HG03039 (cell line): ENCODE measurements at regions not wholly inside any gene's neighbourhood (a gene's known extent, or its start where the extent isn't known, plus 50 kb on each side); places are given as distances from the start of the nearest gene placed in this dataset.

Experiments used
- ATAC-seq: cut with Tn5 transposase; IDR thresholded peaks from one replicate; pipeline ENCODE4 v1.9.1; 2021; ENCODE audit warnings: mild to moderate bottlenecking, moderate library complexity; ENCODE audit not compliant: unreplicated experiment

DNA sequence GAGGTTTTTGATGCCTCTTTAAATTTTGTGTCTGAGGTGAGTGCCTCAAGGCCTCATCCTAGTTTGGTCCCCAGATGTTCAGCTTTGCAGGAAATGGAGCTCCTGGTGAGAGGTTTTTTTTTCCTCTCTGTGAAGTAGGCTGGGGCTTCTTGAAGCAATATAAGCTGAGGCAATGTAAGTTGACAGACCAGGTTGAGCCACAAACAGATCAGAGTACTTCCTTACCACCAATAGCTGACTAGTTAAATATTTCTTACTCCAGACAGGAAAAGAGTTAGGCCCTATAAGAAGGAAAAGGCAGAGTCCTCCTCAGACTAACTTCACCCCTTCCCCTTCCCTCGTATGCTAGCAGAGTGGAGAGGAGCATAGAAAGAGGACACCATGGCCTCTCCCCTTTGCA is 341.0 kb downstream of the LMO4 start:
- ATAC-seq, result no peak

DNA sequence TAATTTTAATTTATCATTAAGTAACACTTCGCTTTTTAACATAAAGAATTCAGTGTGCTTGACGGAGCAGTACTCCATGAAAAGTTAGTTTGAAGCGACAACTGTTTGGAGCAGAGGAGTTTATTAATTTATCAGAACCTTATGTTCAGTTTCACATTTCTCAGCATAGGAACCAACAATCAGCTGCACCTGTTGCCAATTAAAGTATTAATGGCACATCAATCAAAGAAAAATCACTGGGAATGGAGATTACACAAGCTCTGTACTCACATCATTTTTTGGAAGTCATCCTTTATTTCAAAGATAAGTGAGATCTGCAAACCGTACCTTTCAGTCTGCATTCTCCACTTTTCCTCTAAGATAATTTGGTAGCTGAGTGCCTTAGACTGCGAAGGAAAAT is 344.6 kb downstream of the LMO4 start:
- ATAC-seq, result no peak

DNA sequence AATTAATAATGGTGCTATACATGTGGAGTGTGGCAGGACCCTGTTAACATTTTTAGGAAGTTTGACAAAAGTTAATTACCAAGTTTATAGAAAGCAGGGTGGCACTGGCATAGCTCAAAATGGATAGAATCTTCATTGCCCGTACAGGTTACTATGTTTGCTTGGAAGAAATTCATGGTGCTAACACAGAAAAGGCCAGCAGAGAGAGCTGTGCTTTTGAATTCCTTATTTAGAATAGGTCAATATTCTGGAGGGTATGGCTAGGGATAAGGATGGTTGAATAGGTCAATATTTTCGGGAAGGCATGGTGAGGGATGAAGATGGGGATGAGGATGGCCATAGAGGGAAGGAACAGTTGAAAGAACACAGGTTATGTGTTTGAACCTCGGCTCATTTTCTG is 345.1 kb downstream of the LMO4 start:
- ATAC-seq, result no peak

DNA sequence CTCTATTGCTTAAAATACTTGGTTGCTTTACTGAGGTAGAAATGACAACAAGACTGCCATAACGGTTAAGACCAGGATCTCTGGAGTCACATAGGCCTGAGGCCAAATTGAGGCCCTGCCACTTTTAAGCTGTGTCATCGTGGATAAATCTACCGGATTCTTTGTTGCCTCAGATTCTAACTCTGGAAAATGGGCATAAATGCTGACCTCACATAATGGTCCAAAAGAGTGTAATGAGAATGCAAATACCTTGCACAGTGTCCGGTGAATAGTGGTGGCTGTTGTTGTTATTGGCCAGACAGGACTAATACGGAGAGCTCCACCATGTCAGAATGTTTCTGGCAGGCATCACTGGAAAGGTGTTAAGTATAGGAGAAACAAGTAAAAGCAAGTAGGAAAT is 346.1 kb downstream of the LMO4 start:
- ATAC-seq, result no peak

DNA sequence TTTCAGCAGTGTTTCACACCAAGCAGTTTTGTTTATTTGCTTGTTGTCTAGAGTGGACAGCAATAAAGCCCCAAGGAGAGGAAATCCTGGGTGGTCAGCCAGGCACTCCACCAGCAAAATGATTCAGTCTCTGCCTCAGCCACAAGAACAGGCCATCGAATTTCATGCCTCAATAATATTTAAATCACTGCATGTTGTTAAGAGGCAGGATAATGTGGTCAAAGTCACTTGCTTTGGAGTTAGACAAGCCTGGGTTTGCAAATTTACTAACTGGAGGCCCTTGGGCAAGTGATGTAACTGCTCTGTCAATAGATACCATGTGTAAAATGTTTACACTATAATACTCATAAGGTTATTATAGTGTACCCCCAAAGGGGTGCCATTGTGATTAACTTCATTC is 349.6 kb downstream of the LMO4 start:
- no peak for ATAC-seq

DNA sequence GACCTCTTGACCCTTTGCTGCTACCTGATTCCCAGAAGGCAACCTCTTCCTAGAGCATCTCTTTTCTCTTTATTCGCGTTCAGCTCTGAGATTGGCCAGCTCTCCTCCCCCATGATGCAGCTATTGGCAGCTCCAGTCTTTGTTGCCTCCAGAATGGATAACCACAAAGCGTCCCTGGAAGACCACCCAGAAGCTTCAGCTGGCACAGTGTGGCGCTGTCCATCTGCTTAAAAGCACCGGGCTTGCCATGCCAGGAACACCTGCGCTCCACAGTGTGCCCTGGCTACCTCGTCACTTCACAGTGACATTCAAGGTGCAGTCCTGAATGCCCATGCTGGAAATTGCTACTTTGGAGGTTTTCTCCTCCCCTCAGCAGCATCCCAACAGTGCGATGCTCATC is 353.9 kb downstream of the LMO4 start:
- no peak for ATAC-seq

DNA sequence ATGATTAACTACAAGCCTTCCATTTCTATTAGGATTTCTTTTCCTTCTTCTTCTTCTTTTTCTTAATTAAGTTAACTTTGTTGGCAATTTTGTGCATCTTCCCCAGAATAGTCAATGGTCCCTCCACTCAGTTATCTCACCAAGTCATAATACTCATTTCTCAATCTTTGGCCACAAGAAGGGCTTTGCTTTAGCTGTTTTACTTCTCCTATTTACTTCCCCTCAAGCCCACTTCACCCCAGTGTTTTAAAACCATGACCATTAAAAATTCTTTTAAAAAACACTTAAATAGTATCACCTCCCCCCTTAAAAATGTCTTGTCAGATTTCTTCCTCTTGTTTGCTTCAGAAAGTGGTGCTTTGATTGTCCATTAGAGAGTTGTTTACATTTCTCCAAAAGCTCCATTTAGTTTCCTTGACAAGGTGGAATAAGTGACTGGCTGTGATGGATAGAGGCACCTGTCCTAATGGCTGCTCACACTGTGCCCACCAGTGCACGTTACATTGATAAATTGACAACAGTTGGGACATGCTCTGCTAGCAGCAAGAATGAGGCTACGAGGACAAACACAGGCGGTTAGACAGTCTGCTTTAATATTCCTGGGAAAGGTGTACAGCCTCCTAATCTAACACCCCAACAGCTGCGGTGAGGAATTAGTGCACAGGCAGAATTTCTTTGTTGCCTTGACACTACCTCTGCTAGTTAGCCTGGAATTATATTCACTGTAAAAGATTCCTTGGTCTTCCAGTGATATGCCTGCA is 354.7 kb downstream of the LMO4 start:
- no peak for ATAC-seq

DNA sequence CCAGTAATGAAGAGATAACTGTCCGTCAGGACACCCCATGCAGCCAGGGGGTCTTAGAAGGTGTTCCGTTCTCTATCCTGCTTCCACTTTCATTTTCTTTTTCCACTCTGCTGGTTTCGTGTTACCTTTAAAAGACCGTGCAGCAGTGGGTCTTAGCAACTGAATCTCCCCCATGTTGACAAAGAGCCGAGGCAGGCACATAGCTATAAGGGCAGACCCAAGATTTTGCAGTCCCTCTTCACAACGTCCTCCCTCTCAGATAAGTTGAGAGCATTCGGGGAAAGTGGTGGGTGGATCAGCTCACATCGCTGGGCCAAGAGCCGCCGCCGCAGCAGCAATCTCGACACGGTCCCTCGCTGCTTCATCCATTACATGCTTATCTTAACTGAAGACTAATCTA is 355.5 kb downstream of the LMO4 start:
- ATAC-seq, result no peak

DNA sequence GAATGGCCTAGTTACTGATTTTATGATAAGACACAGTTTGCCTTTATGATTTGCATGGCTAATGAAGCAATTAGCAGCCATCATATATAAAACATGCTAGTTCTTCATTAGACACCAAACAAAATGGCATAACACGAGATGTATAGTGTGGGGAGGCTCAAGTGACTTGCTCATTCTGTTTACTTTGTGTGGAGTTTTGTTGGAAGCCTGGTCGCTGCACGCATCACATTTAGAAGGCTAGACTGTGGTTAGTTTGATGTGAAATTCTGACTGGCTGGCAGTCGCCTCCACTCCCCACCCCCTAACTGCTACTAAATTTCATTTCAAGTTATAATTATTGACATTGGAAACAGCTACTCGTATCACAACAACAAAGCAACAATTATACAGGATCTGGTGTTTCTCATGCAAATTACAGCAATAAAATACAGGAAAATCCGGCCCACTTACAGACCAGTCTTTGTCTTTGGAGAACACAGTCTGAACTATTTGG is 356.1 kb downstream of the LMO4 start:
- no peak for ATAC-seq

DNA sequence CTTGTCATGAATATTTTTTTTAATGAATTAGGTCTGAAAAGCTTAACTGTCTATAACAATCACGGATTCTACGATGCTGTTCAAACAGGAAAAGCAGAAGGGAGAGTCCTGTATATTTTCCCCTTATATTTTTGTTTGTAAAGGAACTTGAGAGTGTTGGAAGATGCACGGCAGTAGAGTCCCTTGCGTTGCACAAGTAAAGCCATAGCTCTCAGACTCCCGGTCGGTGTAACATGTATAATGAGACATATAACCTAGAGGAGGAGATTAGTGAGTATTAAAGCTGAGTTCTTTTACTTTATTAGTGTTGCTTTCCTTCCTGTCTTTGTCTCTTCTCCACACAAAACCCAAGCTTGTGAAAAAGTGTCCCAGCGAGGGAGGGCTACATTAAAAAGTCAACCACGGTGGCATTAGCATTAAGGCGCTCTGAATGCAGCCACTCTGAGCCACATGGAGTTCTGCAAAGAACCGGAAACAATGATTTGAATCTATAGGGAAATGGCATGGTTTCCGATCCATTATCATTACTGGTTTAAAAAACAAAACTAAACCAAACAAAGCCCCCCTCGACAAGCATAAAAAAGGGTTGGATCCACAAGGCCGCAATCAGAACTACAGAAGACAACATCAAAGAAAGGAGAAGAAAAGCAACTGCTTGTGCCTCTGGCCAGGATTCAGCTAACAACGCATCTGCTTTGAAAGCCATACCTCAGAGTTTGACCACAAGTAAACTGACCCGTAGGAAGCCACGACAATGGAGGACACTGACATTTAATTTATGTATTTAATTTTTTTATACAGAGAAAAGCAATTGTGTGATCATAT is 356.8 kb downstream of the LMO4 start:
- ATAC-seq, result no peak

DNA sequence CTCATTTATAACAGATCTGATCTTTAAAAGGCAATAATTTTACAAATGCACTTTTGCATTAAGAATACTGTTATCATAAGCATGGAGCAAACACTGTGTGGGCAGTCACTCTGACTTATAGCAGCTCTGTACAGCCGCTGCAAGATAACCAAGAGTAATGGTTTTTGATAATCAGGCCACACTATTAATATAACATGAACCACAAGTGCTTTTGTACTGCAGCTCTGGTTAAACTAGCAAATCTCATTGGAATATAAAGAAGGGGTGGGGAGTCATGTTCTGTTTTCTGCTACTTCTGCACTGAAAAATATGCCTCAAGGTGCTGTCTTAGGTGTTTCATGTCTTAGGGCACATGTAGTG is 357.4 kb downstream of the LMO4 start:
- ATAC-seq, result no peak

DNA sequence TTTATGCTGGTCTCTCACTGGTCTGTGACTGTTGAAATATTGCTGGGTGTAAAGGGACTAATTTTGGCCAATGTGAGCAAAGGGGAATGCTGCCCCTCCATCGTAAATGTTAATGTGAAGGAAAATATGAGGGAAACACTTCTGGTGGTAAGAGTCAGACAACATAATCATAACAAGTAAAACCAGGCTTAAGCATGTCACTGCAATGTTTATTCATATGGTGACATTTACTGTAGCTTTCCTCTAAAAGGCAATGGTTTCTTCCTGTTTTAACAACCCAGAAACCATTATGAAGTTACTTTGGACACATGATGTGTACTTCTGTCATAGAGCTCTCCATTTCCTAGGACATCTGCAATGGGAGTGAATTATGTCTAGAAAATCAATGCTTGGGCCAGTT is 358.0 kb downstream of the LMO4 start:
- ATAC-seq, result no peak

DNA sequence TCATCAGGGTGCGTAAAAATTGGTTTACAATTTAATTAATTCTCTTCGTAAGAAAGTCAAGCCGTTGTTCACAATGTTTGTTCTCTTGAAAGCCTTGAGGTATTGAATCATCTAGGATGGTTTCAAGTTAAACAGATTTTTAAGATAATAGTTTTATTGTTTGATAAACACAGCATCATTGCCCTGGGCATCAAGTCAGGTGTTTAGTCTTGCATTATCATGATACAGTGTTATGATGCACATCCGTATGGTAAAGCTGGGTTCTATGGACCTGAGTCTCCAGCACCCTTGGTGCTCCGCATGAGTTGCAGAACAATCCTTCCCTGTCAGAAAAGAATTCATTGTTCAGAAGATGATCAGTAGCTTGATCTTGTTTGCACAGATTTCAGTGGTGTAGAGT is 359.5 kb downstream of the LMO4 start:
- ATAC-seq, result no peak

DNA sequence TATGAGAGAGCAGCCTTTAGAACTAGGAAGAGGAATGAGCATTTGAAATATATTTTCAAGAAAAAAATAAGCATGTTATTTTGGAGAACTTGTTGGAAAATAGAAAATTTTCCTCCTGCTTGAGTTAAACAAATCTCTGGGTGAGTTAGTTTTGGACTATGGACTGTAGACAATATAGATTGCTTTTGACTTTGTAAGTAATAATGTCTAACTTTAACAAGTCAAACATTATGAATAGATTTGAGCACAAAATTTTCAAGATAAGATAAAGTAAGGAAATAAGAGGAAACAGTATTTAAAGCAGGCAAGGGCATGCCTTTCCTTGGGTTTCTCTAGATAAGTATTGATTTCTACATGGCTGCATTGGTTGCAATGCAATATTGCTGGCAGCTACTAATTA is 360.8 kb downstream of the LMO4 start:
- no peak for ATAC-seq

DNA sequence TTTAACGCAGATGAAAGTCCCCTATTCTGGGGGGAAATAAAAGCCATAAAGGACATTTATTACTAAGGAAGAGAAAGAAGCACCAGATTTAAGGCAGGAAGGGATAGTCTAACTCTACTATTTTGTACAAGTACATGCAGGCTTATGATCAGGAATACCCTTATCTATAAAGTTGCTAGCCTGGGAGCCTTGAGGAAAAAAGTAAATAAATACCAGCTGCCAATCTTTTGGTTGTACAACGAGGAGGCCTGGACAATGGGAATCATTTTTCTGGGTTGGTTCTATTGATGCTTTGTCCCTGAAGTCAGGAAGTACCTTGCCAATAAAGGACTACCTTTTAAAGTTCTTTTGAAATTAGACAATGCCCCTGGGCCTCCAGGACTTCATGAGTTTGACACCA is 367.8 kb downstream of the LMO4 start:
- ATAC-seq, result no peak

DNA sequence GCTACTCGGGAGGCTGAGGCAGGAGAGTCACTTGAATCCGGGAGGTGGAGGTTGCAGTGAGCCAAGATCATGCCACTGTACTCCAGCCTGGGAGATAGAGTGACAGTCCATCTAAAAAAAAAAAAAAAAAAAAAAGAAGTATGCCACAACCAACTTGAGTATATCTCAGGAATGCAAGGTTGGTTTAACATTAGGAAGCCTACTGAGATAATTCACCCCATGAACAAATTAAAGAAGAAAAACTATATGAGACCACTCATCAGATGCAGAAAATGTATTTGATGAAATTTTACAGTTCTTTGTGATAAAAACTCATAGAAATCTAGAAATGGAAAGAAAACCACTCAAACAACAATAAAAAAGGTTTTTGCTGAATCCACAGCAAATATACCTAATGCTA is 373.8 kb downstream of the LMO4 start:
- ATAC-seq, result no peak

DNA sequence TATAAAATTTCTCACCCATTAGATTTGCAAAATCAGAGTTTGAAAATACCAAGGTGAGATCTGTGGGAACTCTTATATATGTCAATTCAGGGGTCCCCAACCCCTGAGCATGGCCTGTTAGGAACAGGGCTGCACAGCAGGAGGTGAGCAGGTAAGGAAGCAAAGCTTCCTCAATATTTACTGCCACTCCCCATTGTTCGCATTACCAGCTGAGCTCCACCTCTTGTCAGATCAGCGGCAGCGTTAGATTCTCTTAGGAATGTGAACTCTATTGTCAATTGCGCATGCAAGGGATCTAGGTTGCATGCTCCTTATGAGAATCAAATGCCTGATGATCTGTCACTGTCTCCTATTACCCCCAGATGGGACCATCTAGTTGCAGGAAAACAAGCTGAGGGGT is 376.6 kb downstream of the LMO4 start:
- ATAC-seq, result no peak

DNA sequence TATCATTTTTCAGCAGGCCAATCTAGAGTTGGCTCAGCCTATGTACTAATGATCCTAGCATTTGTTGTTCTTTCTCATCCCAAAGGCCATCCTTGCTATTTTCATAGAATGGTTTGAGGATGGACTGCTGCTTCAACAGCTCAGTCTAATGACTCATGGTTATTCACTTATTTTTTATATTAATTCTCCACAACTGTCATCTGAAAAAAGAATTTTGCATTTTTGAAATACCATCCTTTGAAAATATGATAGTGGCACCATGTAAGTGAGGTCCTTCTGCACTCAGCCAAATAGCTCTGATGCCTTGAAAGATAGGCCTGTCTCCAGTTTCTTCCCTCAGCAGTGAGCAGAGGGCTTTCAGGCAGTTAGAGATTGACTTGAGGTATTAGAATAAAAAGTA is 377.5 kb downstream of the LMO4 start:
- no peak for ATAC-seq

DNA sequence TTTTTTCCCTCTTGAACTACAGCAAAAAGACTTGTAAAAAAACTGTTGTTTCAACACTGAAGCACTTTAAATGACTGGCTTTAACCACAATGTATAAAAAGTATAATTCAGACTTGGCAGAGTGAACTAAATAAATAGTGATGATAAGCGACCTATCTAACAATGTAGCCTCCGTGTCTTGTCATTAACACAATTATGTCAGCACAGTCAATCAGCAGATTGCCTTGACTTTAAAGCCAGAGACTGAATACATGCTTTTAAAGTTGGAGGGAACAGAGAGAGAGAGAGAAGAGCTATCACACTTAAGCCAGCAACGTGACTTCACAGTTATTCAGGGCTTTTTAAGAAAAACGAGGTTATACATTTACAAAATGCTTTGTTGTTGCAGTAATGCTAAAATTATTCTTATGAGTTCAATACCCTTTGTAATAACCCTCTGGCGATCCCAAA is 378.1 kb downstream of the LMO4 start:
- ATAC-seq, result no peak

DNA sequence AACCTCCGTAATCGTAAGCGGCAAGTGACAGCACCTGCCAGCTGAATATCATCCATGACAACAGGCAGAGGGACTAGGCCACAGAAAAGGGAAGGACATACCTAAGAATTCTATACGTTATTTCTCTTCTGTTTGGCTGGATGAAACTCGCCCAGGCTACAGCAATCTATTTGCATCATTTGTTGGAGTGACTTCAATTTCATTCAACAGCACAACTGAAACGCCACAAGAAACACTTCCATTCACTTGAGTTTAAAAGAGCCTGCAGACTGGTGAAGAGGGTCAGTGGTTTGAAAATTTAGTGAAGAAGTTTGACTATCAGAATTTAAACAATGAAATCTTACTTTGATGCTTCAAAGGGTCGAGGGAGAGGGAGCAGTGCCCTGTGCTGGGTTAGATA is 378.7 kb downstream of the LMO4 start:
- ATAC-seq, result no peak

DNA sequence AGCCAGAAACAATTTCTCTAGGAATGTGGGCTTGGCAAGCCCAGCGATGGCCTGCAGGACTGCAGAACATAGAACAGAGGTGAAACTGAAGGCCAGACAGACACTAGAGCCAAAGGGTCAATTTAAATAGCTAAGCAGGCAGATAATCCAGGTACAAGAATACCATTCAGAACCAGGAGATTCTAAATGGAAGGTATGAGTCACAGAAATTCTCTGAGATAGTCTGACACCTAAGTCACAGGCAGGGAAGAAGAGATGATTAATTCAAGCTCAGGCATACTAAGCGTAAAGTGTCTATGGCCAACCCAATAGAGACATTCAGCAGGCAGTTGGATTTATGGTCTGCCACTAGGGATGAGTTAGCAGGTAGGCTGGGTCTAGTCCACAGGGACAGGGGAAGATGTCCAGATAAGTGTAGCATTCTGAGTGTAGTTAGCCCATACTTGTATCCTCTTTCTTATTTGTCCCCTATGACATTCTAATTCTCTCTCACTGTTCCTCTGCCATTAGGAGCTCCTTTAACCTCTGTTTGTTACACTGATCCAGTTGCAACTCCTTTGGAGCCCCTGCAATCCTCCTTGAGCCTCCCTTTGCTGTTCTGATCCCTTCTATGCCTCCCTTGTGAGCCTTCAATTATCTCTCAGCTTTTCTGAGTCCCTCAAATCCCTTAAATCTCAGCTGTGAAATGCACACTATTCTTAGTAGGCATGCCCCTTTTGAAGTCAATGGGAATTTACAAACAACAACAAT is 383.8 kb downstream of the LMO4 start:
- no peak for ATAC-seq

DNA sequence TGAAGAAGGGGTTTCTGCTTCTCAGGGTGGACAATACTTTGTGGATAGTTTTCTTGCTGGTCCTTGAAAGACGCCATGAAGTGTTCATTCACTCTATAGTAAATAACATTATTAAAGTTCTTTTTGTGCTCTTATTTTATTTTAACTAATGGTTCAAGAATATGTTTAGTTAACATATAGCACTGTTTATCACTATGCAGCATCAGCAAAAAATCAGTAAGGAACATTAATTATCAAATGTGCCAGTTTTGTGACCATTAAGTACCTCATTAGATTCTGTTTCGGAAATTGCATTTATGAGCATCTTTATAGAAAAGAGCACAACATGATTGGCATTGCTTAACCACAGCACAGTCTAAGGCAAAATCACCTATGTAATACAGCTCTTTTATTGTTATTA is 385.6 kb downstream of the LMO4 start:
- no peak for ATAC-seq
